PC-3 (cell line): ENCODE measurements at regions not wholly inside any gene's neighbourhood (a gene's known extent, or its start where the extent isn't known, plus 50 kb on each side); places are given as distances from the start of the nearest gene placed in this dataset.

Experiments
- CTCF ChIP-seq: fragments of 300-600 bp; sonication (generic); conservative IDR thresholded peaks from 2 replicates; pipeline ENCODE4 v1.5.1; 2017; ENCODE audit warnings: antibody characterized with exemption, low read depth, mild to moderate bottlenecking, low read length
- EZH2 ChIP-seq: fragments of 300-600 bp; sonication (generic); IDR thresholded peaks from one replicate; pipeline ENCODE4 v1.6.1; 2017; ENCODE audit warnings: antibody characterized with exemption, mild to moderate bottlenecking, low read length; ENCODE audit not compliant: unreplicated experiment

GRCh38 chr11:134666273-134667174 lies 254.5 kb upstream of the B3GAT1 start:
- TF ChIP-seq CTCF (no peak), EZH2 (no peak)
